ENCODE measurements at regions not wholly inside any gene's neighbourhood (a gene's known extent, or its start where the extent isn't known, plus 50 kb on each side); places are given as distances from the start of the nearest gene placed in this dataset.

DNA sequence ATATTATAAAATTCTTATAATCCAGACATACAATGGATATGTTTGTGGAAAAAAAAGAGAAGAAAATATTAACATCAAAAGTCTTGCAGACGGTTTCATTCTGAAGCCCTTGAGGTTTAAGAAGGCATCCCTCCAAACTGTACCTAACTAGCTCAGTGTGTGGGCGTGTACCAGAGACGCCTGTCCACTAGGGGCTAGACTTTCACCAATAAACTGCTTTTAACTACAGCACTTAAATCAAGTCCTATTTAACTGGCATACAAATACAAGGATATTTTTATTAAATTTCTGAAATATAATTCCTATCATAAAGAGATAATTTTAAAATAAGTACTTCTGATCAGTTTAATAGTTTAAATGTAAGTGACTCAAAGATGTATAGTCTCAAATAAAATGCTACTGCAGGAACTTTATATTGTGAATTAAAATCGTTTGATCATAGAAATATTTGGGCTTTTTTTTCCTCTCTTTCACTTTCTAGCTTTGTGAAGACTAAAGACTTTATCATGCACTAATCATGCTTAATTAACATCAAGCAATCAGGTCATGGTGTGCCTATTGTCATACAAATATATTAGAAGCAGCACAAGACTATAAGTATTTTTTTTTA, 437.7 kb downstream of the SATB2 start:
- no peak for DNase-seq

DNA sequence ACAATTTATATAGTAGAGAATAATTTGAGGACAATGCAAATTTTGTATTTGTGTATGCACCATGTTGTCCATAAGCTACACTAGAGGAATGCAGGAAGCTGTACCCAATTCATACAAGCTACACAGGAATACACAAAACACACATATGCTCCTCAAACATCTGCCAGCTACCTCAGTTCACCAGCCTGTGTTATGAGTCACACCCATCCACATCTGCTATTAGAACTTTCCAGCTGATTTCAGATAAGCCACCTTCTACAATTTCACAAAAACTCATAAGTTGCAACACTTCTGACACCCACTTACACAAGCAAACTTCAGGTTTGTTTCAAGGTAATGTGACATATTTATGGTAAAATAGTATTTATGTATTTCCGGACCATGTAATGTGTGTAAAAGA, 438.9 kb downstream of the SATB2 start:
- no peak for DNase-seq

DNA sequence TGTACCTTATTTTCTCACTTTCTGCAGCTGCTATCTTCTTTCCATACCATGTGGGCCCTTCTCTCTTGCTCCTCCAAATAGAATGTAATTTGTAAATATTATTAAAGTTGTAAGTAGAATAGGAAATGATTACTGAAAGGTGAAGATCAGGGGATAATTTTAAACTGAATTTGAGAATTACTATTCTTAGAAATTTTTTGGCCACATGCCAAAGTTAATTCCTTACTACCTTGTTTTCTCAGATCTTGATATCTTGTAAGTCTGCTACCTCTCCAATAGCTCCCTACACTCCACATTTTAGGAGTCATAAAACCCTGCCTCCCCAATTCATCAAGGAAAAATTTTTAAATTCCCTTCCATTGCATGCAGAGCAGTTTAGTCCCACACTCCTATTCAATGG, 442.7 kb downstream of the SATB2 start:
- DNase-seq = no peak

DNA sequence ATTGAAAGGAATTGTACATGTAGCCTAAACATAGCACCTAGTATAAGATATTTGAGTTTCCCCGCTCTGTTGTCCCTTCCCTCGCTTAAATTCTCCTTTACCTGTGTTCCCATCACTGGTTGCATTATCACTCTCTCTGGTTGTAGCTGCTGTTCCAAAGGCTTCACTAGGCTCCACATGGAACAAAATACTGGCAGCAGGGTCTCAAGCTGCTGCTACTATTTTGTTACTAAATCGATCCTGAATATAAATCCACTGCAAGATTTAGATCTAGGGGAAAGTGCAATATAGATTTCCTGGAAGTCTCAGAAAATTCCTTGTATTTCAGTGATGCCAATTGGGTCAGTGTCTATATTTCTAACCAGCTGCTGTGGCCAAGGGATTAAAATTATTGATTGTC, 443.5 kb downstream of the SATB2 start:
- DNase-seq = no peak

DNA sequence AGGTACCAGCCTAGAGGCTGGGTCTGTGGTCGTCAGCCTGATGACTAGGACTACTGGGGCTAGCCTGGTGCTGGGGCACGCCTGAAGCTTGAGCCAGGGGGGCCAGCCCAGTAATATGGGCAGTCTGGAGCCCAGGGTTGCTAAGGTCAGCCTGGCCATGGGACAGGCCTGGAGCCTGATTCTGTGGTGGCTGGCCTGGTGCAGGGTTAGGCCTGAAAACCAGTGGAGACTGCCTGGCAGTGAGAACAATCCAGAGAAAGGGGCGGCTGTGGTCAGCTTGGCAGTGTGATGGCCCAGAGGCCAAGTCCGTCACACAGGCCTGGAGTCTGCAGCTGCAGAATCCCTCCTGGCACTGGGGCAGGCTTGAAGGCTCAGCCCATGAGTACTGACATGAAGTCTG, 445.8 kb downstream of the SATB2 start:
- DNase-seq = no peak

DNA sequence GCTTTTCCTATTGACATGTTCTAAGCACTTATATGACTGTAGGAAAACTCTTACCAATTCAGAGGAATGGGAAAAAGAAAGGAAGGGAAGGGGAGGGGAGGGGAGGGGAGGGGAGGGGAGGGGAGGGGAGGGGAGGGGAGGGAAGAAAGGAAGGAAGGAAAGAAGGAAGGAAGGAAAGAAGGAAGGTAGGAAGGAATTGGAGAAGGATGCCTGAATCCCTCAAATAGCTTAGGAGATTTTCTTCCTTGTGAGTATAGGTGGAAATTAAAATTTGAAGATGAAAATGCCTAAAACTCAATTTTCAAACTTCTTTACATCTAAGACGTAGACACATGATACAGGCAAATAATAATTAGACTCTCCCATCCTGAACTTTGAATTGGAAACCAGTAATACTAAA, 463.1 kb downstream of the SATB2 start:
- no peak for DNase-seq

DNA sequence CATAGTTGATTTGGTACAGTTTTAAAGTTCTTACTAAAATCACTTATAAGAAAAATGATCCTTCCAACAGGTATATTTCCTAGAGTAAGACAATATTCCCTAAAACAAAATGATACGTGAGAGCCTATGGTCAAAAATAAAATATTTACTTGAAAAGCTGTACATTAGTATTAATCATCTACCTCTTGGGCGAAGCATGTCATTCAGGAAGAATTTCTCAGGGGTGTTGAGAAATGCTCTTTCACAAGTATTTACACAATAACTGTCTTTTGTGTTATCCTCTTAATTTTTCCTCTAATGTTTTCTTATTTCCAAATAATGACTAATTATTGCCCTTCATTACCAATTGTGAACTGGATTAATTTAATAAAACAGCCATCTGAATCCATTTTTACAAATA, 466.3 kb downstream of the SATB2 start:
- no peak for DNase-seq

DNA sequence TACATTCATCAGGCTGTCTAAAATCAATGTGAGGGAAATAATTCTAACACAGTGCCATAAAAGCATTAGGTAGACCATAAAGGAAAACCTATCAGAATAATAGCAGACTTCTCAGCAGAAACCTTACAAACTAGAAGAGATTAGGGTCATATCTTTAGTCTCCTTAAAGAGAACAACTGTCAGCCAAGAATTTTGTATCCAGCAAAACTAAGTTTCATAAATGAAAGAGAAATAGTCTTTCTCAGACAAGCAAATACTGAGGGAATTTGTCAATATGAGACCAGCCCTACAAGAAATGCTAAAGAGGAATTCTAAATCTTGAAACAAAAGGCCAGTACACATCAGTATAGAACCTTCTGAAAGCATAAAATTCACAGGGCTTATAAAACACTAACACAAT, 482.0 kb downstream of the SATB2 start:
- DNase-seq = no peak

DNA sequence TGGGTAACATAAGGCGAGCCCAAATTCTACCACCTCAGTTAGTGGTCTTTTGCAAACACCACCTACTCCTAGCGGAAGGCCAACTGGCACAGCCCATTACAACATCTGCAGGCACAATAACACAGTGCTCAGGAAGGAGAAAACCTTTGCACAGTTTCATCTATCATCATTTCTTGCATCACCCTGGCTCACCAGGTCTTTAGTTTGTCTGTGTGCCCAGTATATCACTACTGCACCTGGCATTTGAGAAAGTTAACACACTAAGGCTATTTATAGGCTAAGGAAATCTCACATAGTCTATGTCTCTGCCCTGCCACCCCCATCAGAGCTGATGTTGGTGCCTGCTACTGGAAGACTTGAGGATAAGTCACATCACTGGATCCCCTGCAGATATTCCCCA, 484.0 kb downstream of the SATB2 start:
- no peak for DNase-seq

DNA sequence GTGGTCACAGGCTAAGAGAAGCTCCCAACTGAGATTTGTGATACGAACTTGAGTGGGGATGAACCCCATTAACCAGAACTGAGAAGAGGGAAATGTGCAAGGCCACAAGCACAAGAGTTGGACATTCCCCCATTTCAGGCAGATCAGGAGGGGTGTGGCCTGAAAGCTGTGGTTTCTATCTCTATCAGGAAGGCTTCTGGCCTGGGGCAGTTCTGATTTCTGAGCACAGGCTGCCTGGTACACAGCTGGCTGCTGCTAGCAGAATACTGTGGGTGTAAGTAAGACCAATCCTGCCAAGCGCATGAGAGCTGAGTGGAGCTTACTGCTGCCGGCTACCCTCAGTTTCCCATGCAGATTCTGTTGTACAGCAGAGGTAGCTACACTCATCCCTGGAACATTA, 484.6 kb downstream of the SATB2 start:
- no peak for DNase-seq

DNA sequence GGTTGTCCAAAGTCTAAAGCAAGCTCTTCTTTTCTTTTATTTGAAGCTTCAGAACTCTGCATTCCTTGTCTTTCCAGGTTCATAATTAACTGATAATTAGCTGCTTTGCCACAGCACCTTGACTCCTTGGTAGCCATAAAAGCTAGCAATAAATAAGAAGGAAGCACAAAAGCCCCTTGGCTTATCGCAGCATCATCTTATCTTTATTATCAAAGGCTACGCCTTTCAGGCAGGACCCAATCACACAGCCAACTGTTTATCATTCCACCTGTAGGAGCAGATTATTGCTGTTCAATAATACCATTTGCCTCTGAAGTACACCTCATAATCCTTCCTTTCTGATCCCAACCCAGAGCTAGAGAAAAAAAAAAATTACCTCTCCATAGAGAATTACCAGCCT, 489.2 kb downstream of the SATB2 start:
- no peak for DNase-seq

DNA sequence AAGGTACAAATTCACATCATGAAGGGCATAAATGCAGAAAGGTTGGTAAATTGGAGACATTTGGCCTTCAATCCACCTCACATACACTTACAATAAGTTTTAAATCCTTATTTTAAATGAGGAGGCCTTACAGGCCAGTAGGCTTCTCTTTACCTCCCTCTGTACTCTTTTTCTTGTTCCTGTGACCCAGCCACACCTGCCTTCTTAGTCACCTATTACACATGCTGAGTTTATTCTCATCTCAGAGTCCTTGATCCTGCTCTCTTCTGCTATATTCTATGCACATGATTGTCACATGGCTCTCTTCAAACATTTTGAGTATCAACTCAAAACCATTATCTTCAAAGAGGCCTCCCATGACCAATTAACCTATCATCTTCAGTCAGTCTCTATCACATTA, 491.5 kb downstream of the SATB2 start:
- DNase-seq = no peak

DNA sequence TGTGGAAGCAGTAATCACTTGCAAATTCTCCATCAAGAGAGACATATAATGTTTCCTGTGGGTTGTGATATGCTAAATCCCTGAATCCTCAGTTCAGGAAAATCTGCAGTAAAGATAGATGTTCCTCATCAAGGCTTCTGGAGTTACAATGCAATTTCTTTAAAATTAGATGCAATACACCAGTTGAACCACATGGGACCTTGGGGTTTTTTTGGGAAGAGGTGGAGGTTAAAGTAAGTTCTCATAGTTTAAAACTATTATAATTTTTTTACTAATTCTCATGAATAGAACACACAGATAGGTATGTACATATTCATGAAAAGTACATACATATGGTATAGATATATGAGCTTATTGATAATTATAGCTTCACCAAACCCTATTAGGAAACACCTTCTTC, 496.2 kb downstream of the SATB2 start:
- DNase-seq = no peak

DNA sequence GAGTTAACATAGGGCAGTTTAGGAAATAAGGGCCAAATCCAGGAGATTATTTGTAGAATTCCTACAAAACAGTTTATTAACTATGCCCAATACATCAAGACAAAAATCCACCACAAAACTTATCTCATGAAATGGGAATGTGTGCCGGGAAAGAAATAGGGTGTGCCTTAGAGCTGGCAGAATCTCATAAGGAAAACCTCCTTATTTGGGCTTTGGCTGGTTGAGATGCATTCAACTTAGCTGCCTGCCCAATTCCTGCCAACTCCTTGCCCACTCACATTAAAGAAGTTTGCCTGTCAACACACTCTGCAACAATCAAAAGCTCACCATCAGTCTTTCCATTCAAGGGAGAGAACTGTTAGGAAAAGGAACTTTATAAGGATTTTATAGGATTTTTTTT, 500.6 kb downstream of the SATB2 start:
- no peak for DNase-seq

DNA sequence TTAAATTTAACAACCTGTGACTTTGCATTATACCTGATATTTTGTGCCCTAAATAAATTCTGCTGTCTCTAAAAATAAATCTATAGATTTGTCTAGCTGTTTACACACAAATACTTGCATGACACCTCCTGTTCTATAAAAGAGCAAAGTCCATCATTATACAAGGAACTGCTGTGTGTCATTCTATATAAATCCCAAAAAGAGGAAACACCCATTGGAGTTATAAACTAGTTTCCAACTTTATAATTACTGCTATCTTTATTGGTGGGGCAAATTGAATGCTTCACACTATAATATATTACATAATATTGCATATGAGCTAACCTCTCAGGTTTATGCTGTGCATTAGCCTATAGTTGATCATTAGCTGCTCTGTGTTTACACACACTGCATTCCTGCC, 504.4 kb downstream of the SATB2 start:
- DNase-seq = no peak

DNA sequence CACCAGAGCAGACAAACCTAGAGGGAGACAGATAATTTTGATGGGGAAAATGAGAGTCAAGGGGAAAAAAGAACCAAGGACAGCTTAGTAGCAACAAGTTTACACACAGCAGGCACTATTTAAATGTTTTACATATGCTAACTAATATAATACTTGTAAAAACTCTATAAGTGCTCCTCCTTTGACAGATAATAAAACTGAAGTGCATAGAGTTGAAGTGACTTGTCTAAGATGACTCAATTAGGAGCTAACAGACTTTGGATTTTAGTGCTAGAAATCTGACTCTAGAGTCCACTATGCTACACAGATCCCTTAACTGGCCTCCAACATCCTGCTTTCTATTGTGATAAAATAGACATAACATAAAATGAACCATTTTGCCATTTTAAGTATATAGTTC, 506.9 kb downstream of the SATB2 start:
- DNase-seq = no peak

DNA sequence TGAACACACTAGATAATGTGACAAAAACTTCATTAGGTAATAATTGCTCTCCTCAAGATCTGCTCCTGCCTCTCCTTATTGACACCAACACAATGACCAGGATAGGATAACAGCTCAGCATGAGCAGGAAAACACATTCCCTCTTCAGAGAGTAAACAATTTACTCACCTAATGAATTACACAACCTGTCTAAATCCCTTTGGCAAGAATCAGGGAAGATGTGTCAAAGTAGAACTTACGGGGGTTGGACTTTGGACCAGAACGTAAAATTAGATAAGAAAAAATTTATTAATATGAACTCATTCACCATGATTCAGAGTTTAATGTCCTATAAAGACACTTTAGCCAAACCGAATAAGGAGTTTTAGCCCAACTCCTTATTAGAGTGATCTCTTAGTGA, 512.2 kb downstream of the SATB2 start:
- no peak for DNase-seq

DNA sequence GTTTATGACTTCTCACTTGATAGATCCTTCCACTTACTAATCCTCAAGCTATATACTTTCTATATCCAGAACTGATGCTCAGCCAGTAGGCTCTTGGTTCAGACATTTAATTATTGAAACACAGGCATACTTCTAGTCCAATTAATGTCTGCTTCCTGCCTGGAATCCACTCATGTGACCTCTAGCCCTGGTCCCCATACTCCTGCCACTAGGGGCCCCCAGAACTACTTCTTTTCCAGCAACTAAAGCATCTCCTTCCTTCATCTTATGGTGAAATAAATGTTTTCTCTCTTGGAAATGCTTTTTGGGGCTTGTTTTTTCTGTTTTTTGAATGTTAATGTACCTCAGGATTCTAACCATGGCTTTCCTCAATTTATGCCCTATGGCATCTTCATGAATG, 527.6 kb downstream of the SATB2 start:
- no peak for DNase-seq

DNA sequence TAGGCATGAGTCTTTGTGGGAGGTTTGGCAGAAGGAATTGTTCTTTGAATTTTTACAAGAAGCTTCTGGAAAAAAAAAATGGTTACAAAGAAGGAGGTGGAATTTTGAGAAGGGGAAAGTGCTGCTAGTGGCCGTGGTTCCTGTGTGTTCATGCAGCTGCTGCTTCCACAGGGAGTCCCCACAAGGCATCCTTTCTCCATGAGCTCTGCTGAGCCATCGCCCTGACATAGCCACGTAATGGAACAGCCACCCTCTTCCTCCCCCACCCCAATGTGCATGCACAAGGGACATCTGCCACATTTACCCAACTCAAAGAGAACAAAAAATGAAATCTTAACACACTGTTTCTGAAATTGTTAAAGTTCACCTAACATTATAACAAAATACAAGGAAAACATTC, 529.7 kb downstream of the SATB2 start:
- DNase-seq = no peak

DNA sequence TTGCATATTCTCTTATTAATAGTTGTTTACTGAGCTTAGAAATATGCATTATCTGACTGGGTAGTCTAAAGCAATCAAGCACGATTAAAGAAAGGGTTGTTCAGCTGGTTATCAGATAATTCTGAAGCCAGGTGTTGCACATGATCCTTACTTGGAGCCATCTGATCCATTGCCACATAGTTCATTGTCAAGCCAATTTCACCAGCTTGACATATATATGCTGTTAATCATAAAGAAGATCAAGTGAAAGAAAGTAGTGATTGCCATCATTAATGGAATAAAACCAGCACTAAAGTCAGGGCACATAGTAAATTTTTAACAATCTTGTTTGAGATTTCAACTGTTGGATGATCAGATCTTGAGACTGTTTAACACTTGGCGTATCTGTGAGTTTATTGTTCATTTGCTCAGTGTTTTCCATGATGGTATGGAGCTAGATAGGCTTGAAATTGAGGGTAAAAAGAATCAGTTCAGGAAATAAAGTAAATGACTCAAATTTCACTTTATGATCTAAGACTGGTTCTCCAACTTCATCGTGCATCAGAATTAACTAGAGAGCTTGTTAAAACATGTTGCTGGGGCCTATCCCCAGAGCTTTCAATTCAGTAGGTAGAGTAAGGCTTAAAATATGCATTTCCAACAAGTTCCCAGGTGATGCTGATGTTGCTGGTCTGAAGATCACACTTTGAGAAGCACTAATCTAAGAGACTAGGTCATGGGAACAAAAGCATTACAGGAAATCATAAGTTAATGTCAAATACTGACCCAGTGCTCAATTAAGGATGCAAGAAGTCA, 539.6 kb downstream of the SATB2 start:
- no peak for DNase-seq

DNA sequence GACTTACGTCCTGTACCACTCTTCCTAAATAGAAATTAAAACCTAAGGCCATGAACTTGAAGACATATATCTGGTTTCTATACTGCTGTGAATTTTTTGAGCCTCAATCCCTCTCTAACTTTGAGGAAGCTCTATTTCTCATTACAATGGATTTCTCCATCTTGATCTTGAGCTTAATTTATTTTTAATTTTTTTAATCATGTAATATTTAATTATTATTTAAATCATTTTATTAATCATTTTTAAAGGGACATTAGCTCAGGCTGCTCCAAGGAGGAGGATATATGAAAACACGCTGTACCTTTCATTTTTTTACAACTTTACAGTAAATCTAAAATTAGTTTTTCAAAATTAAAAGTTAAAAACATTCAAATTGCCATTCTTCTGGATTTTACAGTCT, 540.5 kb downstream of the SATB2 start:
- DNase-seq = no peak

DNA sequence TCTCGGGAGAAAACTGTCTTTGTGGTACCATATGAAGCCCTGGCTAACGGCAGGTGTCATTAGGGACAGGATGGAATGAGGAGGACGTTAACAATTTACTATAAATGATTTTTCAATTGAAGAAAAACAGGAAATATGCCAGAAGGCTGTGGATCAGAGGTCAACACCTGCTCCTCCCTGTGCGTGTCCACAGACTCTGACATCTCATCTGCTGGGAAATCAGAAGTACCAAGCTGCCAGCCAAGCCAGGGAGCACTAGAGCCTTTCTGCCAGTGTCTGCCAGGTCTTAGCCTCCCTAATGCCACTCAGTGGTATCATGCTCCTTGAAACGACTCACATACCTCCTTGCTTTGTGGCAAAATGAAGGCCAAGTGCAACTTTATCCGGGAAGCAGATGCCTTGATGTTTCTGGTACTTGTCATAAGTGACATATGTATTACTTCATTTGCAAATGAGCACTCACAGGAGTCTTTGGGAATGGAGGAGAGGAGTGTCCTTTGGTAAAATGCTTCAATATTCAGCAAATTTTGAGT, 541.1 kb downstream of the SATB2 start:
- DNase-seq = no peak

DNA sequence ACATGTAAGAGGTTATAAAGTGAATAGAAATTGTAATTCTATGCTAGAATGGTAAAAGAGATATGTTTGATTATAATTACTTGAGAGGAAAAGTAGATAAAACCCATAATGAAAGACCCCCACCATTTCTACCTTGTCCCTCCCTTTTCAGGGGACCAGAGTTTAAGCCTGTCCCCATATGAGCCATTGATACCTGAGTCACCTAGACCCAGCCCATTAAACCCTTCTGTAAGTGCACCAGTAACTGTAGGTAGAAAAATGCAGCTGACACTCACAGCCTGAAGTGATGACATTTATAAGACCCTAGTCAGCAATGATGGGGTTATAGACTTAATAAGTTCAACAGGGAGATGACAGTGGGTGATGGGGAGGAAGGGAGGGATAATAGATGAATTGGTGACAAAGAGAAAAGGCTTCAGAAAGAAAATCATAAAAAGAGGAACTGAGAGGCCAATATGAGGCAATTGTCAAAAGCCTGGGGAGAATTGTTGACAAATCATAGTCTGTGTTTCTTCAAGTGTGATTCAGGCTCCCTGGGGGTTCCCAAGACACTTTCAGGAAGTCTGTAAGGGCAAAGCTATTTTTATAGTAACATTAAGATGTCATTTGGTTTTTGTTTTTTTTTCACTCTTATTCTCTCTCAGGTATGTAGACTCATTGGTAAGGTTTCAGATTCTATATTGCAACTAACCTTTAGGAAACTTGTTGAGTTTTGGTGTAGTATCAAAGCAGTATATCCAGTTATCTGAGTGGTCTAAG, 544.2 kb downstream of the SATB2 start:
- DNase-seq = no peak
